Psoas muscle (tissue), 7 donors: ENCODE measurements at regions not wholly inside any gene's neighbourhood (a gene's known extent, or its start where the extent isn't known, plus 50 kb on each side); places are given as distances from the start of the nearest gene placed in this dataset.

Experiments used
- ATAC-seq, 4 donors: fragments of 200-7000 bp; cut with Tn5 transposase; one replicate each; pipeline ENCODE4 v1.9.1; 2020; ENCODE audit warnings: moderate library complexity in 3 of 4, mild to moderate bottlenecking in 2 of 4
- DNase-seq, 2 donors: peaks; one replicate each; pipeline ENCODE4 v3.0.0-alpha.2; 2020
- H3K27ac ChIP-seq: fragments of 200-600 bp; one replicate; pipeline ENCODE4 v1.8.0; 2022
- H3K27me3 ChIP-seq, 3 donors: fragments of 200-600 bp in 1 of 3; one replicate each; pipeline versions ENCODE4 v1.6.1 to v1.8.0; 2013 to 2022; ENCODE audit warnings: low read length in 2 of 3, mild to moderate bottlenecking in 2 of 3, moderate library complexity in 1 of 3; ENCODE audit not compliant: insufficient read depth in 3 of 3
- H3K36me3 ChIP-seq, 2 donors: fragments of 200-600 bp in 1 of 2; one replicate each; pipeline versions ENCODE4 v1.6.1 to v1.8.0; 2013 to 2022; ENCODE audit warnings: low read depth in 1 of 2, mild to moderate bottlenecking in 1 of 2, moderate library complexity in 1 of 2; ENCODE audit not compliant: insufficient read depth in 1 of 2
- H3K4me1 ChIP-seq: fragments of 200-600 bp; one replicate; pipeline ENCODE4 v1.8.0; 2022
- H3K4me3 ChIP-seq: fragments of 200-600 bp; one replicate; pipeline ENCODE4 v1.8.0; 2022; ENCODE audit warnings: mild to moderate bottlenecking
- H3K9me3 ChIP-seq: fragments of 200-600 bp; one replicate; pipeline ENCODE4 v1.8.0; 2022
- CTCF ChIP-seq: fragments of 200-600 bp; IDR thresholded peaks from one replicate; pipeline ENCODE4 v1.8.0; 2022; ENCODE audit warnings: antibody characterized with exemption
- WGBS, 3 donors: extraction: QIAGEN DNeasy Blood & Tissue Kit; methylation state at CpG; one replicate each; pipeline versions ENCODE4 v1.1.6 to v1.1.7; 2013; 5-methylcytosine and 5-hydroxymethylcytosine counted together
- intact Hi-C, 2 donors: fragments of 100-400 bp; cut with DNase I; formaldehyde crosslinking; loops; one replicate each; pipeline versions ENCODE4 v1.11.0 to v1.14.2; 2022
- donor health status: healthy with polysubstance abuse.
- donor health status: DM: no; HTN: no; CAD: no; lungs with moderate emphysema.
- donor health status: Bipolar disorder and iron deficiency.
- donor health status: healthy.
- donor health status: DM: yes; HTN: yes; CAD: no.
- donor health status: DM: no; HTN: no; CAD: no.
- donor health status: DM: yes; HTN: yes; CAD: no.

GRCh38 chr12:24643120-24644119, 305.5 kb downstream of the BCAT1 start:
- H3K27me3 ChIP-seq = no peaks in the 10 kb centered on the region
- H3K9me3 ChIP-seq = no peaks in the 10 kb centered on the region
- H3K36me3 ChIP-seq = no peaks in the 10 kb centered on the region
- no peak overlapping the region for H3K27ac ChIP-seq
- intact Hi-C loops = no loop called here
- H3K4me1 ChIP-seq = no peaks in the 10 kb centered on the region
- no peak overlapping the region for H3K4me3 ChIP-seq
- DNase-seq = no peak
- TF ChIP-seq CTCF = no peak
- ATAC-seq = no peak
- 53 to 59% (median 57%) methylated on average over 4 of the region's 4 CpGs for WGBS, 3 donors

- Histone ChIP-seq H3K9me3 (no peaks in the 10 kb centered on the region), H3K4me3 (no peak overlapping the region), H3K27me3 (no peaks in the 10 kb centered on the region), H3K36me3 (no peaks in the 10 kb centered on the region), H3K4me1 (no peaks in the 10 kb centered on the region), H3K27ac (no peak overlapping the region)
- ATAC-seq (no peak), DNase-seq (no peak)
- intact Hi-C loops = no loop called here
- WGBS, 3 donors = 1 to 82% (median 43%) methylated on average over 1 of the region's 1 CpG
- no peak for TF ChIP-seq CTCF
Measured at GRCh38 chr12:24639641-24640040, 309.3 kb downstream of the BCAT1 start.

GRCh38 chr12:24632466-24632865, 316.4 kb downstream of the BCAT1 start:
- 79 to 89% (median 84%) methylated on average over 1 of the region's 1 CpG for WGBS, 3 donors

GRCh38 chr12:24631676-24632426, 317.1 kb downstream of the BCAT1 start:
- H3K4me3 ChIP-seq = no peak overlapping the region
- H3K9me3 ChIP-seq = no peaks in the 10 kb centered on the region
- no peak for TF ChIP-seq CTCF
- no peaks in the 10 kb centered on the region for H3K4me1 ChIP-seq
- intact Hi-C loops = no loop called here
- DNase-seq (no peak), ATAC-seq (no peak)
- 79 to 82% (median 82%) methylated on average over 3 of the region's 3 CpGs for WGBS, 3 donors
- no peak overlapping the region for H3K27ac ChIP-seq
- H3K36me3 ChIP-seq = no peaks in the 10 kb centered on the region
- no peaks in the 10 kb centered on the region for H3K27me3 ChIP-seq

More at GRCh38 chr12:24632466-24632865, 316.4 kb downstream of the BCAT1 start:
- no peak overlapping the region for H3K4me3 ChIP-seq
- TF ChIP-seq CTCF = no peak
- H3K36me3 ChIP-seq = no peaks in the 10 kb centered on the region
- H3K27me3 ChIP-seq = no peaks in the 10 kb centered on the region
- ATAC-seq (no peak), DNase-seq (no peak)
- H3K27ac ChIP-seq = no peak overlapping the region
- no peaks in the 10 kb centered on the region for H3K9me3 ChIP-seq
- intact Hi-C loops = no loop called here
- H3K4me1 ChIP-seq = no peaks in the 10 kb centered on the region
